Esophagus squamous epithelium (tissue), 5 donors: ENCODE measurements at regions not wholly inside any gene's neighbourhood (a gene's known extent, or its start where the extent isn't known, plus 50 kb on each side); places are given as distances from the start of the nearest gene placed in this dataset.
"Not testable (repeated sequence)": the region's sequence is repeated elsewhere in the genome, so short reads cannot be mapped to it uniquely, and the experiment has no call there.

ENCODE experiments used
- DNase-seq: peaks from one replicate; lab custom pipeline; 2025; lab: John Stamatoyannopoulos, UW
- H3K27ac ChIP-seq, 4 donors: fragments of 200-600 bp; sonication (generic); one replicate each; pipeline ENCODE4 v1.5.1; 2016 to 2019; ENCODE audit warnings: mild to moderate bottlenecking in 1 of 4
- H3K27me3 ChIP-seq, 4 donors: fragments of 200-600 bp; sonication (generic); 1 replicate in 3 of 4; 2 replicates in 1 of 4; pipeline versions ENCODE4 v1.5.1 to v1.6.0; 2017 to 2021; ENCODE audit warnings: antibody characterized with exemption in 1 of 4
- H3K36me3 ChIP-seq, 3 donors: fragments of 200-600 bp; sonication (generic); one replicate each; pipeline ENCODE4 v1.5.1; 2016 to 2019
- H3K4me1 ChIP-seq, 3 donors: fragments of 200-600 bp; sonication (generic); one replicate each; pipeline ENCODE4 v1.5.1; 2017 to 2019
- H3K4me3 ChIP-seq, 4 donors: fragments of 200-600 bp; sonication (generic); 1 replicate in 3 of 4; 2 replicates in 1 of 4; pipeline ENCODE4 v1.5.1; 2016 to 2019; ENCODE audit warnings: mild to moderate bottlenecking in 2 of 4, moderate library complexity in 1 of 4
- H3K9me3 ChIP-seq, 3 donors: fragments of 200-600 bp; sonication (generic); one replicate each; pipeline ENCODE4 v1.5.1; 2016 to 2019
- POLR2A ChIP-seq, 4 donors: fragments of 450-650 bp; IDR thresholded peaks; one replicate each; pipeline ENCODE4 v1.6.1; 2017; ENCODE audit warnings: antibody characterized with exemption in 4 of 4, mild to moderate bottlenecking in 4 of 4, moderate library complexity in 3 of 4
- WGBS, 2 donors: methylation state at CpG; one replicate each; pipeline ENCODE4 v1.1.5; 2018; 5-methylcytosine and 5-hydroxymethylcytosine counted together
- intact Hi-C: fragments of 100-400 bp; cut with DNase I; formaldehyde crosslinking; loops from one replicate; pipeline ENCODE4 v1.15.0; 2022
- TF ChIP-seq, protein P1 (sequence below), 6 experiments: fragments of 450-650 bp in 4 of 6; fragments of 200-600 bp in 2 of 6; sonication (generic) in 2 of 6; IDR thresholded peaks; one replicate each; pipeline ENCODE4 v1.5.1; 2016 to 2019; ENCODE audit warnings: antibody characterized with exemption in 6 of 6, mild to moderate bottlenecking in 4 of 6, moderate library complexity in 4 of 6
- donor health status: DM: yes; HTN: yes; CAD: no.

DNA sequence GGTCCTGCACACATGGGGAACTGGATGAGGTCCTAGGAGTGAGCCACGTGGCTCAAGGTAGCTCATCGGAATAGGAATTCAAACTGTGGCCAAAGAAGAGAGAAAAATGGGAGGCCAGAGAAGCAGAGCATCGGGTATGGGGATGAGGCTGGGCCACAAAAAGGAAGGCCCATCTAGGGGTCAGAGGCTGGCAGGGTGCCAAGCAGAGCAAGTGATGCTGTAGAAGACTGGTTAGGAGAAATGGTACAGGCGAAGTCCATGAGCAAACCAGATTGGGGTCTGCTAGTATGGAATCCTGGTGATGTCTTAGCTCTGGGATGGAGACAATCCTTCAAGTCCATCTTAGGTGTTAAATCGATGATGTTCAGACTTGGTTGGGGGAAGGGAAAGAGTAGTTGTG lies 68.0 kb downstream of the TEX35 start:
- DNase-seq, result no peak
- Histone ChIP-seq H3K9me3 (no peaks in the 10 kb centered on the region), H3K4me1 (peaks cover 0 to 5% (median 0%) of the 10 kb centered on the region in 3 donors), H3K36me3 (no peaks in the 10 kb centered on the region), H3K4me3 (no peak overlapping the region), H3K27me3 (no peaks in the 10 kb centered on the region), H3K27ac (peak overlapping the region in 1 of 4 donors; percentile 44)
- no peak for TF ChIP-seq POLR2A (IDR thresholded peaks at IDR 0.05)
- TF ChIP-seq, protein P1, sequence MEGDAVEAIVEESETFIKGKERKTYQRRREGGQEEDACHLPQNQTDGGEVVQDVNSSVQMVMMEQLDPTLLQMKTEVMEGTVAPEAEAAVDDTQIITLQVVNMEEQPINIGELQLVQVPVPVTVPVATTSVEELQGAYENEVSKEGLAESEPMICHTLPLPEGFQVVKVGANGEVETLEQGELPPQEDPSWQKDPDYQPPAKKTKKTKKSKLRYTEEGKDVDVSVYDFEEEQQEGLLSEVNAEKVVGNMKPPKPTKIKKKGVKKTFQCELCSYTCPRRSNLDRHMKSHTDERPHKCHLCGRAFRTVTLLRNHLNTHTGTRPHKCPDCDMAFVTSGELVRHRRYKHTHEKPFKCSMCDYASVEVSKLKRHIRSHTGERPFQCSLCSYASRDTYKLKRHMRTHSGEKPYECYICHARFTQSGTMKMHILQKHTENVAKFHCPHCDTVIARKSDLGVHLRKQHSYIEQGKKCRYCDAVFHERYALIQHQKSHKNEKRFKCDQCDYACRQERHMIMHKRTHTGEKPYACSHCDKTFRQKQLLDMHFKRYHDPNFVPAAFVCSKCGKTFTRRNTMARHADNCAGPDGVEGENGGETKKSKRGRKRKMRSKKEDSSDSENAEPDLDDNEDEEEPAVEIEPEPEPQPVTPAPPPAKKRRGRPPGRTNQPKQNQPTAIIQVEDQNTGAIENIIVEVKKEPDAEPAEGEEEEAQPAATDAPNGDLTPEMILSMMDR (IDR thresholded peaks at IDR 0.05), result no peak
- intact Hi-C loops, result no loop called here
- 79 to 85% methylated on average over 5 of the region's 5 CpGs for WGBS, 2 donors

DNA sequence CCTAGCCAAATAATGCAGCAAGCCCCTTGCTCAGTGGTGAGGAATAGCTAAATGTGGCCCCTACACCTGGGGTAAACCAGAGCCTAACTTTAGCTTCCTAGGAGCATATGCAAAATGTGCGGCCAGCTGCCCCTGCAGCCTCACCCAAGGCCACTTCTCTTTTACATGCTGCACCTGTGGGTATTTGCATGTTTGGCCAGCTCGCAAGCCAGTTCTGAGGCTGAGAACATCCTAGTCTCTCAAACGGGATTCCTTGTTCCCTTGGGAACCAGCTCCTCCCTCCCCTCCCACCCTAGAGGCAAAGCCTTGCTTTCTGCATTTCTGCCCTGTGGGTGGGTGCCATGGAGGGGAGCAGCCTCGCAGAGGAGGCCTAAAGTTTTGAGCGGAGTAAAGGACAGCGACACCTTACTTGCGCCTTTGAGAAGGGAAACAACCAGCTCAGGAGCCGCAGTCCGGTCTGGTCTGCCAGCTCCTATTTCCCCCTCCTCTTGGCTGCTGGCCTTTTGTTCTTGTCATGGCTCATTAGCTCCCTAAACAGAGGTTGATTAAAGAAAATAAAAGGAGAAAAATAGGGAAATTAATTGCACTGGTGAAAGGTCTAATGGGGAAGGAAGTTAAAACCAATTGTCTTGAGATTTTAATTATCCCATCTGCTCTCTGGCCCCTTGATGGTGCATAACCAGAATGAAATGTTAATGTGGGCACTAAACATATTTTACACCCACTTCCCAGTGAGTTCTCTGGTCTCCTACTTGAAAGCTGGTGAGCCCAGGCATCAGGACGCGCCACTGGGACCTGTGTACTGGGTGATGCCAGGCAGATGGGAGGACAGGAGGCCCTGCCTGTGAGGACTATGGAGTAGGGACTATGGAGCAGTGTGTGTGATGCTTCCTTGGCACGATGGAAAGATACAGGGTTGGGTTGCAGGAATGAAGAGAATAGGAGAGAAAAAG lies 68.7 kb downstream of the TEX35 start:
- Histone ChIP-seq H3K4me3 (no peak overlapping the region), H3K36me3 (no peaks in the 10 kb centered on the region), H3K27ac (no peak overlapping the region), H3K9me3 (no peaks in the 10 kb centered on the region), H3K27me3 (no peaks in the 10 kb centered on the region), H3K4me1 (peaks cover 0 to 5% (median 0%) of the 10 kb centered on the region in 3 donors)
- intact Hi-C loops, result no loop called here
- no peak for DNase-seq
- 61 to 63% methylated on average over 8 to 11 of the region's 12 CpGs for WGBS, 2 donors
- no peak for TF ChIP-seq POLR2A (IDR thresholded peaks at IDR 0.05)
- TF ChIP-seq, protein P1 (IDR thresholded peaks at IDR 0.05), result no peak

DNA sequence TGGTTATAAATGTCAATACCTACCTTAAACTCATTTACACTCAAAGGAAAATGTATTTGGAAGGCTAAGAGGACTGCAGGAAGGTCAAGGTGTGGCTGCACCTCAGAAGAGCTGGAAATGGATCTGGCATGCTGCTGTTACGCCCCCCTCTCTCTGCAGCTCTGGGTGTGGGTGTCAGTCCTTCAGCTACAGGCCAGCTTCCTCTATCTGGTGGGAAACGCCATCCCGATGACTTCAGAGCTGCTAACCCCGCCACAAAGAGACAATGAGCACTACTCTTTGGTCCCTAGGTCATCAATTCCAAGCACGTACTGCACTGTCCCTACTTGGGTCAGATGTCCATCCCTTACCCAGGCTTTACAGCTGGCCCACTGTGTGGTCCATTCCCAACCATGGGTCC lies 74.2 kb downstream of the TEX35 start:
- Histone ChIP-seq H3K36me3 (no peaks in the 10 kb centered on the region), H3K9me3 (no peaks in the 10 kb centered on the region), H3K27ac (no peak overlapping the region), H3K27me3 (no peaks in the 10 kb centered on the region), H3K4me3 (no peak overlapping the region), H3K4me1 (no peaks in the 10 kb centered on the region)
- WGBS, 2 donors, result 79 to 83% methylated on average over 5 of the region's 5 CpGs
- TF ChIP-seq, protein P1 (IDR thresholded peaks at IDR 0.05), result no peak
- no peak for TF ChIP-seq POLR2A (IDR thresholded peaks at IDR 0.05)
- intact Hi-C loops, result no loop called here
- DNase-seq, result no peak

DNA sequence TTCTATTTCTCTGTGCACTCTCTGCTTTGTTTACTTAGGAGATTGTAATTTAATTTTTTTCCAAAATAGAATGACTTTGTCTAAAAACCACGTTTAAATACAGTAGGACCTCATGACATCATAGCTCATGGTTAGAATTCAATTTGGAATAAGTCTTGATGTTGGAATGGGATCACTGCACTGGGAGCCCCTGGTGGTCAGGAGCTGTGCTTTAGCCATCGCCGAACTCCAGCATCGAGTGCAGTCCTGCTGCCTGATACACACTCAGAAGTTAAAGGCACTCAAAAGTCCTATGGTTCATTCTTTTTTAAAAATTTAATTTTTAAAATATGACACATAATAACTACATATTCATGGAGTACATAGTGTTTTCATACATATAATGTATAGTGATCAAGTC lies 75.1 kb downstream of the TEX35 start:
- Histone ChIP-seq H3K36me3 (no peaks in the 10 kb centered on the region), H3K9me3 (no peaks in the 10 kb centered on the region), H3K4me3 (no peak overlapping the region), H3K27me3 (no peaks in the 10 kb centered on the region), H3K4me1 (no peaks in the 10 kb centered on the region), H3K27ac (no peak overlapping the region)
- 73 to 79% methylated on average over 4 of the region's 4 CpGs for WGBS, 2 donors
- TF ChIP-seq, protein P1 (IDR thresholded peaks at IDR 0.05), result no peak
- TF ChIP-seq POLR2A (IDR thresholded peaks at IDR 0.05), result no peak
- intact Hi-C loops, result no loop called here
- DNase-seq, result no peak

DNA sequence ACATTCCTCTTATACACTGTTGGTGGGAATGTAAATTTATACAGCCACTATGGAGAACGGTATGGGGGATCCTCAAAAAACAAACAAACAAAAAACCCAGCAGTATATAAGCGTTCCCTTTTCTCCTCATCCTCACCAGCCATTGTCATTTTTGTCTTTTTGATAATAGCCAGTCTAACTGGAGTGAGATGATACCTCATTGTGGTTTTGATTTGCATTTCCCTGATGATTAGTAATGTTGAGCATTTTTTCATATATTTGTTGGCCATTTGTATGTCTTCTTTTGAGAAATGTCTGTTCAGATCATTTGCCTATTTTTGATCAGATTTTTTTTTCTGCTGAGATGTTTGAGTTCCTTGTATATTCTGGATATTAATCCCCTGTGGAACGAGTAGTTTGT lies 76.1 kb downstream of the TEX35 start:
- H3K36me3 ChIP-seq, intact Hi-C loops, DNase-seq, H3K4me3 ChIP-seq, H3K9me3 ChIP-seq, H3K27ac ChIP-seq, H3K27me3 ChIP-seq, H3K4me1 ChIP-seq: not testable (repeated sequence)
- 38 to 53% methylated on average over 3 of the region's 3 CpGs for WGBS, 2 donors

DNA sequence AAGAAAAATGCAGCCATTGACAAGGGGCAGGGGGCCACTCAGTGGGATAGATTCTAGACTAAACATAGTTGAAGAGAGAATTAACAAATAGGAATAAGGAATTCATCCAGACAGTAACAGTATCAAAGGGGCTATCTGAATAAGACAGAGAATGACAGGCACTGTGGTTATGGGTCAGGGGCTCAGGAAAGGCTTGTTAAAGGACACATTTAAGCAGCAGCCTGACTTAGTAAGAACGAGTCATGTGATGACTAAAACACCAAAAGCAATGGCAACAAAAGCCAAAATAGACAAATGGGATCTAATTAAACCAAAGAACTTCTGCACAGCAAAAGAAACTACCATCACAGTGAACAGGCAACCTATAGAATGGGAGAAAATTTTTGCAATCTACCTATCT lies 78.9 kb downstream of the TEX35 start:
- H3K4me3 ChIP-seq, DNase-seq, intact Hi-C loops, H3K4me1 ChIP-seq, H3K36me3 ChIP-seq, H3K27ac ChIP-seq, H3K9me3 ChIP-seq, H3K27me3 ChIP-seq: not testable (repeated sequence)
- 37 to 59% methylated on average over 1 of the region's 1 CpG for WGBS, 2 donors
